K562 (cell line): ENCODE measurements at regions not wholly inside any gene's neighbourhood (a gene's known extent, or its start where the extent isn't known, plus 50 kb on each side); places are given as distances from the start of the nearest gene placed in this dataset.

Source experiments
- HMG20A ChIP-seq: fragments of 450-650 bp; formaldehyde crosslinking; conservative IDR thresholded peaks from 2 replicates; pipeline ENCODE4 v1.4.0; 2020; ENCODE audit warnings: mild to moderate bottlenecking, mixed read lengths
- NFIC ChIP-seq: fragments of 450-650 bp; IDR thresholded peaks from 2 replicates; pipeline ENCODE4 v1.6.1; 2017; ENCODE audit warnings: mild to moderate bottlenecking, inconsistent platforms
- RAD21 ChIP-seq, 2 experiments: fragments of 250-450 bp in 1 of 2; fragments of 450-650 bp in 1 of 2; sonication (Bioruptor Pico) in 1 of 2; formaldehyde crosslinking in 1 of 2; IDR thresholded peaks in 1 of 2; conservative IDR thresholded peaks in 1 of 2; 2 replicates each; pipeline versions ENCODE4 v1.4.0 to v1.8.0; 2020 to 2022; ENCODE audit warnings: mild to moderate bottlenecking in 2 of 2, moderate library complexity in 1 of 2
- RBM34 ChIP-seq: fragments of 200-400 bp; formaldehyde crosslinking; IDR thresholded peaks from 2 replicates; pipeline ENCODE4 v1.6.1; 2018; ENCODE audit warnings: low read length, borderline replicate concordance; ENCODE audit not compliant: insufficient read depth
- SIN3A ChIP-seq, 2 experiments: fragments of 150-350 bp in 1 of 2; IDR thresholded peaks; 2 replicates each; pipeline ENCODE4 v1.6.1; 2011 to 2016; ENCODE audit warnings: borderline replicate concordance in 2 of 2, low read depth in 2 of 2, low read length in 2 of 2, mild to moderate bottlenecking in 2 of 2, moderate library complexity in 2 of 2; ENCODE audit not compliant: control insufficient read depth in 1 of 2
- SMARCB1 ChIP-seq: IDR thresholded peaks from 2 replicates; pipeline ENCODE4 v1.6.1; 2011; ENCODE audit warnings: improper control_type of control experiment, low read depth; ENCODE audit not compliant: insufficient read length
- SMC3 ChIP-seq: conservative IDR thresholded peaks from 2 replicates; pipeline ENCODE4 v1.6.1; 2011; ENCODE audit warnings: low read depth, low read length, improper control_type of control experiment; ENCODE audit not compliant: insufficient read depth
- TEAD4 ChIP-seq, 2 experiments: sonication (generic) in 1 of 2; formaldehyde crosslinking in 1 of 2; IDR thresholded peaks; 2 replicates each; pipeline versions ENCODE4 v1.6.1 to v1.8.0; 2012 to 2022; ENCODE audit warnings: borderline replicate concordance in 1 of 2, inconsistent platforms in 1 of 2, low read length in 1 of 2, mild to moderate bottlenecking in 1 of 2, missing genetic modification reagents in 1 of 2
- ZNF197 ChIP-seq: fragments of 200-800 bp; sonication (Bioruptor generic); IDR thresholded peaks from 2 replicates; pipeline ENCODE4 v1.6.1; 2016; ENCODE audit warnings: low read depth, missing genetic modification characterization, missing compliant biosample characterization
- TF ChIP-seq, protein P1 (sequence below): sonication (generic); formaldehyde crosslinking; IDR thresholded peaks from 2 replicates; pipeline ENCODE4 v1.8.1; 2023; ENCODE audit warnings: mild to moderate bottlenecking, missing genetic modification reagents
- TF ChIP-seq, protein P2 (sequence below): fragments of 450-650 bp; conservative IDR thresholded peaks from 2 replicates; pipeline ENCODE4 v1.6.1; 2016; ENCODE audit warnings: missing genetic modification characterization, low read depth, mild to moderate bottlenecking, missing compliant biosample characterization, moderate library complexity
- TF ChIP-seq, protein P3 (sequence below): fragments of 450-650 bp; formaldehyde crosslinking; IDR thresholded peaks from 2 replicates; pipeline ENCODE4 v1.4.0; 2020; ENCODE audit warnings: mild to moderate bottlenecking, moderate library complexity

DNA sequence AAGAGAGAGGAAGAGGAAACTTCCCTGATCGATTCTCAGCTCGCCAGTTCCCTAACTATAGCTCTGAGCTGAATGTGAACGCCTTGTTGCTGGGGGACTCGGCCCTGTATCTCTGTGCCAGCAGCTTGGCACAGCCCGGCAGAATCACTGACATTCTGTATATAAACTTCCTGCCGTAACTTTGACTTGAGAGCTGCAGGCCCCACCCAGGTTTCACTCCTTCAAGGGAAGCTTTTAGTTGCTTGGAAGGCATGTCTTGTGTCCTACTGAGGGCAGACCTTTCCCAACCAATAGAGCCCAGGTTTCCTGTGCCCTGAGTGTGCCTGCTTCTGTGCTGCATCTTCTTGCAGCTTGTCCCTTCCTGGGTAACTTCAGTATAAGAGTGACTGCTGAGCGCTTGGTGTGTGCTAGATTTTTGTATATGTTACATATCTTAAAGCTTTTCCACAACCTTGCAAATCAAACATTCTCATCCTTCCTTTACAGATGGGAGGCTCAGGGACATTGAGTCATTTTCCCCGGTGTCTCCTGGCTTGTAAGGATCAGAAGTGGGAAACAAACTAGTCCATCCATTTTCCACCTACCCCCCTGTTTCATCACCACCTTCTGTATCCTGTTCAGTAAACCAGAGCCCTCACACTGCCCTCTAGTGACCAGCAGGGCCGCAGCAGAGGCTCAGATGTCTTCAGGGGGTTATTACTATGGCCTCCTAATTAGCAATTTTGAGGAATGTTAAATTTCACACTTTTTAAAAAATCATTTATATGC, 225.2 kb upstream of the PRSS58 start (continued):
- TF ChIP-seq, protein P1, sequence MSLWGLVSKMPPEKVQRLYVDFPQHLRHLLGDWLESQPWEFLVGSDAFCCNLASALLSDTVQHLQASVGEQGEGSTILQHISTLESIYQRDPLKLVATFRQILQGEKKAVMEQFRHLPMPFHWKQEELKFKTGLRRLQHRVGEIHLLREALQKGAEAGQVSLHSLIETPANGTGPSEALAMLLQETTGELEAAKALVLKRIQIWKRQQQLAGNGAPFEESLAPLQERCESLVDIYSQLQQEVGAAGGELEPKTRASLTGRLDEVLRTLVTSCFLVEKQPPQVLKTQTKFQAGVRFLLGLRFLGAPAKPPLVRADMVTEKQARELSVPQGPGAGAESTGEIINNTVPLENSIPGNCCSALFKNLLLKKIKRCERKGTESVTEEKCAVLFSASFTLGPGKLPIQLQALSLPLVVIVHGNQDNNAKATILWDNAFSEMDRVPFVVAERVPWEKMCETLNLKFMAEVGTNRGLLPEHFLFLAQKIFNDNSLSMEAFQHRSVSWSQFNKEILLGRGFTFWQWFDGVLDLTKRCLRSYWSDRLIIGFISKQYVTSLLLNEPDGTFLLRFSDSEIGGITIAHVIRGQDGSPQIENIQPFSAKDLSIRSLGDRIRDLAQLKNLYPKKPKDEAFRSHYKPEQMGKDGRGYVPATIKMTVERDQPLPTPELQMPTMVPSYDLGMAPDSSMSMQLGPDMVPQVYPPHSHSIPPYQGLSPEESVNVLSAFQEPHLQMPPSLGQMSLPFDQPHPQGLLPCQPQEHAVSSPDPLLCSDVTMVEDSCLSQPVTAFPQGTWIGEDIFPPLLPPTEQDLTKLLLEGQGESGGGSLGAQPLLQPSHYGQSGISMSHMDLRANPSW (CRISPR knock-in tag) = no peak
- TF ChIP-seq SIN3A (IDR thresholded peaks at IDR 0.05; ENCODE audit: borderline replicate concordance in 2 of 2, control insufficient read depth in 1 of 2, low read depth in 2 of 2, low read length in 2 of 2) (no peak), SMC3 (peak; percentile 56), TEAD4 (IDR thresholded peaks at IDR 0.05; ENCODE audit: low read length) (0 out of 2 replicates have a peak, but pooled peaks have one; percentile 14), TEAD4 (CRISPR knock-in tag; IDR thresholded peaks at IDR 0.05; ENCODE audit: borderline replicate concordance) (no peak), ZNF197 (CRISPR knock-in tag) (no peak), NFIC (no peak), SMARCB1 (no peak), HMG20A (CRISPR knock-in tag) (no peak), RBM34 (no peak), RAD21 (CRISPR knock-in tag; conservative IDR thresholded peaks at IDR 0.05 in 1 of 2, IDR thresholded peaks at IDR 0.05 in 1 of 2) (peak; percentile 35 to 44)
- TF ChIP-seq, protein P2, sequence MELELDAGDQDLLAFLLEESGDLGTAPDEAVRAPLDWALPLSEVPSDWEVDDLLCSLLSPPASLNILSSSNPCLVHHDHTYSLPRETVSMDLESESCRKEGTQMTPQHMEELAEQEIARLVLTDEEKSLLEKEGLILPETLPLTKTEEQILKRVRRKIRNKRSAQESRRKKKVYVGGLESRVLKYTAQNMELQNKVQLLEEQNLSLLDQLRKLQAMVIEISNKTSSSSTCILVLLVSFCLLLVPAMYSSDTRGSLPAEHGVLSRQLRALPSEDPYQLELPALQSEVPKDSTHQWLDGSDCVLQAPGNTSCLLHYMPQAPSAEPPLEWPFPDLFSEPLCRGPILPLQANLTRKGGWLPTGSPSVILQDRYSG = no peak
- TF ChIP-seq, protein P3, sequence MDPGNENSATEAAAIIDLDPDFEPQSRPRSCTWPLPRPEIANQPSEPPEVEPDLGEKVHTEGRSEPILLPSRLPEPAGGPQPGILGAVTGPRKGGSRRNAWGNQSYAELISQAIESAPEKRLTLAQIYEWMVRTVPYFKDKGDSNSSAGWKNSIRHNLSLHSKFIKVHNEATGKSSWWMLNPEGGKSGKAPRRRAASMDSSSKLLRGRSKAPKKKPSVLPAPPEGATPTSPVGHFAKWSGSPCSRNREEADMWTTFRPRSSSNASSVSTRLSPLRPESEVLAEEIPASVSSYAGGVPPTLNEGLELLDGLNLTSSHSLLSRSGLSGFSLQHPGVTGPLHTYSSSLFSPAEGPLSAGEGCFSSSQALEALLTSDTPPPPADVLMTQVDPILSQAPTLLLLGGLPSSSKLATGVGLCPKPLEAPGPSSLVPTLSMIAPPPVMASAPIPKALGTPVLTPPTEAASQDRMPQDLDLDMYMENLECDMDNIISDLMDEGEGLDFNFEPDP (CRISPR knock-in tag) = no peak
